PC-9 (cell line): ENCODE measurements at regions not wholly inside any gene's neighbourhood (a gene's known extent, or its start where the extent isn't known, plus 50 kb on each side); places are given as distances from the start of the nearest gene placed in this dataset.

Source experiments
- BruUV-seq: library from RNA; stranded (reverse); fragments of 400-500 nt; replicated peaks from 2 replicates; lab custom pipeline; 2021; lab: Mats Ljungman, UMichigan
- CTCF ChIA-PET: fragments of 300-600 bp; sonication (Branson Sonifier 250); formaldehyde crosslinking; loops from one replicate; lab custom pipeline; 2022; ENCODE audit warnings: antibody characterized with exemption; lab: Charles Lee
- POLR2A ChIA-PET: fragments of 300-600 bp; sonication (Branson Sonifier 250); formaldehyde crosslinking; loops from one replicate; lab custom pipeline; 2022; ENCODE audit warnings: antibody characterized with exemption; ENCODE audit not compliant: unreplicated experiment; lab: Charles Lee
- DNase-seq, 2 experiments: peaks; one replicate each; pipeline versions ENCODE4 v3.0.0 to v3.0.0-alpha.2; 2015 to 2022; ENCODE audit warnings: mixed read lengths in 1 of 2
- H2AFZ ChIP-seq: fragments of 200-600 bp; sonication (generic); 2 replicates; pipeline ENCODE4 v1.8.1; 2017; ENCODE audit warnings: antibody characterized with exemption
- H3F3A ChIP-seq: fragments of 200-600 bp; sonication (generic); 2 replicates; pipeline ENCODE4 v1.8.1; 2017; ENCODE audit warnings: antibody characterized with exemption, mild to moderate bottlenecking, low read depth; ENCODE audit not compliant: insufficient read depth
- H3K27ac ChIP-seq: fragments of 200-600 bp; sonication (generic); 2 replicates; pipeline ENCODE4 v1.6.1; 2016; ENCODE audit warnings: mixed run types
- H3K27me3 ChIP-seq: fragments of 200-600 bp; sonication (generic); 2 replicates; pipeline ENCODE4 v1.6.1; 2016; ENCODE audit warnings: low read depth, mixed run types; ENCODE audit not compliant: insufficient read depth
- H3K36me3 ChIP-seq: fragments of 200-600 bp; sonication (generic); 2 replicates; pipeline ENCODE4 v1.6.1; 2016; ENCODE audit warnings: low read depth, mixed run types
- H3K4me1 ChIP-seq: fragments of 200-600 bp; sonication (generic); replicated peaks from 2 replicates; pipeline ENCODE4 v1.6.1; 2016; ENCODE audit warnings: mixed run types; ENCODE audit not compliant: insufficient read depth
- H3K4me2 ChIP-seq: fragments of 200-600 bp; sonication (generic); 2 replicates; pipeline ENCODE4 v1.6.1; 2017; ENCODE audit warnings: mixed run types
- H3K4me3 ChIP-seq: fragments of 200-600 bp; sonication (generic); 2 replicates; pipeline ENCODE4 v1.6.1; 2016; ENCODE audit warnings: mixed run types
- H3K79me2 ChIP-seq: fragments of 200-600 bp; sonication (generic); 2 replicates; pipeline ENCODE4 v1.6.1; 2017; ENCODE audit warnings: low read depth, mixed run types
- H3K9me2 ChIP-seq: fragments of 200-600 bp; sonication (generic); 2 replicates; pipeline ENCODE4 v1.8.1; 2017; ENCODE audit warnings: mild to moderate bottlenecking; ENCODE audit not compliant: insufficient read depth
- H3K9me3 ChIP-seq: fragments of 200-600 bp; sonication (generic); 2 replicates; pipeline ENCODE4 v1.8.1; 2016; ENCODE audit warnings: low read depth; ENCODE audit not compliant: insufficient read depth
- H4K20me1 ChIP-seq: fragments of 200-600 bp; sonication (generic); 2 replicates; pipeline ENCODE4 v1.8.1; 2017; ENCODE audit not compliant: insufficient read depth
- CTCF ChIP-seq: fragments of 200-600 bp; sonication (generic); conservative IDR thresholded peaks from 2 replicates; pipeline ENCODE4 v1.6.1; 2017; ENCODE audit warnings: mixed run types, antibody characterized with exemption, mild to moderate bottlenecking, moderate library complexity
- EZH2 ChIP-seq: fragments of 200-600 bp; sonication (generic); IDR thresholded peaks from 2 replicates; pipeline ENCODE4 v1.8.0; 2017; ENCODE audit warnings: antibody characterized with exemption, low read depth
- intact Hi-C: fragments of 100-400 bp; cut with micrococcal nuclease; formaldehyde crosslinking; loops from one replicate; pipeline ENCODE4 v1.10.0; 2022; ENCODE audit not compliant: unreplicated experiment

DNA sequence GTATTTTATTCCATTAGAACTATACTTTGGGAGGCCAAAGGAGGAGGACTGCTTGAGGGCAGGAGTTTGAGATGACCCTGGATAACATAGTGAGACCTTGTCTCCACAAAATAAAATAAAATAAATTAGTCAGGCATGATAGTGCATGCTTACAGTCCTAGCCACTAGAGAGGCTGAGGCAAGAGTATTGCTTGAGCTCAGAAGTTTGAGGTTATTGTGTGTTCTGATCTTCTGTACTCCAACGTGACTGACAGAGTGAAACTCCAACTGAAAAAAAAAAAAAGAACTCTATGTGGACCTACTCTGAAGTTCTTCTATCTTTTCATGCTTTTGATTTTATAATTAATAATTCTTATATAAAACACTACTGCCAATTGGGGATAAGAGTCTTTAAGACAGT is 1560.0 kb upstream of the GBE1 start:
- BruUV-seq = no TSS peak
- POLR2A ChIA-PET = no interaction called here

GRCh38 chr3:83321891-83322290 is 1560.4 kb upstream of the GBE1 start:
- no peak overlapping the region for H2AFZ ChIP-seq
- H3K79me2 ChIP-seq = no peaks in the 10 kb centered on the region
- intact Hi-C loops = no loop called here
- no peaks in the 10 kb centered on the region for H3F3A ChIP-seq
- BruUV-seq = no TSS peak
- H3K4me2 ChIP-seq = no peak overlapping the region
- TF ChIP-seq CTCF (no peak), EZH2 (no peak)
- no peaks in the 10 kb centered on the region for H4K20me1 ChIP-seq
- H3K9me3 ChIP-seq = no peaks in the 10 kb centered on the region
- no peaks in the 10 kb centered on the region for H3K4me1 ChIP-seq
- H3K9me2 ChIP-seq = no peaks in the 10 kb centered on the region
- H3K4me3 ChIP-seq = no peak overlapping the region
- no peak overlapping the region for H3K27ac ChIP-seq
- CTCF ChIA-PET = no interaction called here
- H3K27me3 ChIP-seq = no peaks in the 10 kb centered on the region
- POLR2A ChIA-PET = no interaction called here
- no peak for DNase-seq
- no peaks in the 10 kb centered on the region for H3K36me3 ChIP-seq

More for the DNA sequence above, 1560.0 kb upstream of the GBE1 start:
- Histone ChIP-seq H3K4me1 (no peaks in the 10 kb centered on the region), H3K4me3 (no peak overlapping the region), H3K9me3 (no peaks in the 10 kb centered on the region), H3K79me2 (no peaks in the 10 kb centered on the region), H3K9me2 (no peaks in the 10 kb centered on the region), H3K4me2 (no peak overlapping the region), H3K27ac (no peak overlapping the region), H3K27me3 (no peaks in the 10 kb centered on the region), H4K20me1 (no peaks in the 10 kb centered on the region), H3K36me3 (no peaks in the 10 kb centered on the region), H2AFZ (no peak overlapping the region), H3F3A (no peaks in the 10 kb centered on the region)
- CTCF ChIA-PET = no interaction called here
- TF ChIP-seq EZH2 (no peak), CTCF (no peak)
- no peak for DNase-seq
- intact Hi-C loops = no loop called here

DNA sequence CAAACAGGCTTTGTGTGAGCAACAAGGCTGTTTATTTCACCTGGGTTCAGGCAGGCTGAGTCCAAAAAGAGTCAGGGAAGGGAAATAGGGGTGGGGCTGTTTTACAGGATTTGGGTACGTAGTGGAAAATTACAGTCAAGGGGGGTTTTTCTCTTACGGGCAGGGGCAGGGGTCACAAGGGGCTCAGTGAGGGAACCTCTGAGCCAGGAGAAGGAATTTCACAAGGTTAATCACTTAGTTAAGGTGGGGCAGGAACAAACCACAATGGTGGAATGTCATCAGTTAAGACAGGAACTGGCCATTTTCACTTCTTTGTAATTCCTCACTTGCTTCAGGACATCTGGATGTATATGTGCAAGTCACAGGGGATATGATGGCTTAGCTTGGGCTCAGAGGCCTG is 1592.8 kb upstream of the GBE1 start:
- POLR2A ChIA-PET = no interaction called here
- BruUV-seq = no TSS peak
- no peaks in the 10 kb centered on the region for H3K27me3 ChIP-seq
- no peak overlapping the region for H3K4me2 ChIP-seq
- H3K9me2 ChIP-seq = no peaks in the 10 kb centered on the region; the same call in 1 of the 2 replicates
- no peaks in the 10 kb centered on the region for H4K20me1 ChIP-seq
- no peak for DNase-seq
- H3K36me3 ChIP-seq = no peaks in the 10 kb centered on the region
- H3K4me1 ChIP-seq = no peaks in the 10 kb centered on the region
- H3K4me3 ChIP-seq = no peak overlapping the region
- intact Hi-C loops = no loop called here
- CTCF ChIA-PET = no interaction called here
- H2AFZ ChIP-seq = no peak overlapping the region
- no peaks in the 10 kb centered on the region for H3F3A ChIP-seq
- no peaks in the 10 kb centered on the region for H3K9me3 ChIP-seq
- no peak overlapping the region for H3K27ac ChIP-seq
- no peak for TF ChIP-seq CTCF
- no peak for TF ChIP-seq EZH2
- H3K79me2 ChIP-seq = no peaks in the 10 kb centered on the region
